Uterus (tissue), 3 donors: ENCODE measurements at regions not wholly inside any gene's neighbourhood (a gene's known extent, or its start where the extent isn't known, plus 50 kb on each side); places are given as distances from the start of the nearest gene placed in this dataset.
"Not testable (repeated sequence)": the region's sequence is repeated elsewhere in the genome, so short reads cannot be mapped to it uniquely, and the experiment has no call there.

Experiments used
- DNase-seq, 2 donors: peaks; one replicate each; pipeline ENCODE4 v3.0.0-alpha.2; 2019 to 2020
- H3K27ac ChIP-seq, 2 donors: fragments of 200-600 bp; sonication (generic); 1 replicate in 1 of 2; 2 replicates in 1 of 2; pipeline ENCODE4 v1.5.1; 2016 to 2018
- H3K27me3 ChIP-seq, 2 donors: fragments of 200-600 bp; sonication (generic); one replicate each; pipeline ENCODE4 v1.5.1; 2018 to 2019; ENCODE audit warnings: control low read depth in 1 of 2
- H3K36me3 ChIP-seq, 2 donors: fragments of 200-600 bp; sonication (generic); one replicate each; pipeline ENCODE4 v1.5.1; 2019; ENCODE audit warnings: control low read depth in 1 of 2
- H3K4me1 ChIP-seq, 2 donors: fragments of 200-600 bp; sonication (generic); one replicate each; pipeline ENCODE4 v1.5.1; 2018 to 2019; ENCODE audit warnings: control low read depth in 1 of 2
- H3K4me3 ChIP-seq, 2 donors: fragments of 200-600 bp; sonication (generic); 1 replicate in 1 of 2; 2 replicates in 1 of 2; pipeline ENCODE4 v1.5.1; 2018 to 2019; ENCODE audit warnings: mild to moderate bottlenecking in 1 of 2
- H3K9me3 ChIP-seq, 2 donors: fragments of 200-600 bp; sonication (generic); one replicate each; pipeline ENCODE4 v1.5.1; 2019; ENCODE audit warnings: control low read depth in 1 of 2
- CTCF ChIP-seq, 4 experiments: fragments of 200-600 bp in 2 of 4; fragments of 450-650 bp in 2 of 4; sonication (generic) in 2 of 4; IDR thresholded peaks; one replicate each; pipeline ENCODE4 v1.5.1; 2016 to 2019; ENCODE audit warnings: antibody characterized with exemption in 4 of 4, mild to moderate bottlenecking in 2 of 4, moderate library complexity in 1 of 4
- POLR2A ChIP-seq, 2 donors: fragments of 450-650 bp; IDR thresholded peaks; one replicate each; pipeline ENCODE4 v1.6.1; 2016; ENCODE audit warnings: antibody characterized with exemption in 2 of 2, mild to moderate bottlenecking in 1 of 2, moderate library complexity in 1 of 2
- intact Hi-C: fragments of 100-400 bp; cut with DNase I; formaldehyde crosslinking; loops from one replicate; pipeline ENCODE4 v1.15.1; 2023; ENCODE audit warnings: low total_unique reads
- donor health status: DM: yes; HTN: yes; CAD: no.

- intact Hi-C loops = no loop called here
- no peaks in the 10 kb centered on the region for H3K36me3 ChIP-seq
- TF ChIP-seq POLR2A (IDR thresholded peaks at IDR 0.05) (no peak), CTCF (IDR thresholded peaks at IDR 0.05) (no peak)
- H3K27me3 ChIP-seq = no peaks in the 10 kb centered on the region
- no peak for DNase-seq
- H3K27ac ChIP-seq = no peak overlapping the region
- no peak overlapping the region for H3K4me3 ChIP-seq
- peaks cover 0 to 5% of the 10 kb centered on the region in 2 donors for H3K4me1 ChIP-seq
- no peaks in the 10 kb centered on the region for H3K9me3 ChIP-seq
Observed at GRCh38 chr6:30819297-30819917, 64.9 kb upstream of the DDR1 start.

- H3K4me1 ChIP-seq = peaks cover 0 to 9% of the 10 kb centered on the region in 2 donors
- no peak overlapping the region for H3K27ac ChIP-seq
Observed at GRCh38 chr6:30818391-30818841, 65.9 kb upstream of the DDR1 start.

GRCh38 chr6:30816791-30817739 is 67.3 kb upstream of the DDR1 start:
- intact Hi-C loops = no loop called here
- Histone ChIP-seq H3K27me3 (no peaks in the 10 kb centered on the region), H3K9me3 (no peaks in the 10 kb centered on the region), H3K36me3 (no peaks in the 10 kb centered on the region), H3K4me1 (peaks cover 0 to 6% of the 10 kb centered on the region in 2 donors), H3K4me3 (no peak overlapping the region), H3K27ac (no peak overlapping the region)
- TF ChIP-seq POLR2A (IDR thresholded peaks at IDR 0.05) (no peak), CTCF (IDR thresholded peaks at IDR 0.05) (no peak)
- no peak for DNase-seq

More at GRCh38 chr6:30818391-30818841, 65.9 kb upstream of the DDR1 start:
- no peaks in the 10 kb centered on the region for H3K27me3 ChIP-seq
- no peaks in the 10 kb centered on the region for H3K9me3 ChIP-seq
- intact Hi-C loops = no loop called here
- TF ChIP-seq CTCF (IDR thresholded peaks at IDR 0.05) = no peak
- H3K36me3 ChIP-seq = no peaks in the 10 kb centered on the region
- no peak overlapping the region for H3K4me3 ChIP-seq
- DNase-seq = no peak

- H3K36me3 ChIP-seq, intact Hi-C loops, H3K9me3 ChIP-seq, H3K27me3 ChIP-seq, DNase-seq, H3K4me3 ChIP-seq, H3K4me1 ChIP-seq, H3K27ac ChIP-seq: not testable (repeated sequence)
Observed at GRCh38 chr6:30816296-30816695, 68.0 kb upstream of the DDR1 start.

GRCh38 chr6:30815041-30815742 is 69.1 kb upstream of the DDR1 start:
- H3K27ac ChIP-seq, H3K27me3 ChIP-seq, H3K36me3 ChIP-seq, DNase-seq, intact Hi-C loops, H3K4me1 ChIP-seq, H3K4me3 ChIP-seq, H3K9me3 ChIP-seq: not testable (repeated sequence)
